ENCODE measurements at regions not wholly inside any gene's neighbourhood (a gene's known extent, or its start where the extent isn't known, plus 50 kb on each side); places are given as distances from the start of the nearest gene placed in this dataset.

- H3K36me3 ChIP-seq, result no peaks in the 10 kb centered on the region
- no peaks in the 10 kb centered on the region for H3K4me1 ChIP-seq
- no peak for DNase-seq
- intact Hi-C loops (cut with DNase I), result no loop called here
- H3K4me3 ChIP-seq, result no peak overlapping the region
- TF ChIP-seq POLR2A (IDR thresholded peaks at IDR 0.05) (no peak), CTCF (IDR thresholded peaks at IDR 0.05) (no peak)
- no peak overlapping the region for H3K27ac ChIP-seq
- H3K27me3 ChIP-seq, result no peaks in the 10 kb centered on the region
- WGBS (ENCODE audit: insufficient coverage, low coverage, low lambda C conversion rate, missing lambda C conversion rate), result 48% methylated on average over 2 of the region's 2 CpGs
- ATAC-seq, result no peak
- H3K9me3 ChIP-seq, result no peaks in the 10 kb centered on the region
Observed at GRCh38 chr12:91339106-91339505, 156.5 kb upstream of the DCN start.

GRCh38 chr12:91335699-91336098, 153.1 kb upstream of the DCN start:
- WGBS (ENCODE audit: insufficient coverage, low coverage, low lambda C conversion rate, missing lambda C conversion rate), result 75% methylated on average over 1 of the region's 1 CpG
- Histone ChIP-seq H3K4me3 (no peak overlapping the region), H3K27me3 (no peaks in the 10 kb centered on the region), H3K4me1 (no peaks in the 10 kb centered on the region), H3K27ac (no peak overlapping the region), H3K36me3 (no peaks in the 10 kb centered on the region), H3K9me3 (no peaks in the 10 kb centered on the region)
- ATAC-seq (no peak), DNase-seq (no peak)
- intact Hi-C loops (cut with DNase I), result no loop called here
- TF ChIP-seq CTCF (IDR thresholded peaks at IDR 0.05), result no peak
- TF ChIP-seq POLR2A (IDR thresholded peaks at IDR 0.05), result no peak

GRCh38 chr12:91333966-91334365, 151.3 kb upstream of the DCN start:
- no peaks in the 10 kb centered on the region for H3K27me3 ChIP-seq
- no peaks in the 10 kb centered on the region for H3K36me3 ChIP-seq
- intact Hi-C loops (cut with DNase I), result no loop called here
- no peaks in the 10 kb centered on the region for H3K9me3 ChIP-seq
- no peaks in the 10 kb centered on the region for H3K4me1 ChIP-seq
- TF ChIP-seq POLR2A (IDR thresholded peaks at IDR 0.05) (no peak), CTCF (IDR thresholded peaks at IDR 0.05) (no peak)
- H3K4me3 ChIP-seq, result no peak overlapping the region
- no peak overlapping the region for H3K27ac ChIP-seq
- DNase-seq (no peak), ATAC-seq (no peak)

- Histone ChIP-seq H3K4me3 (no peak overlapping the region), H3K4me1 (no peaks in the 10 kb centered on the region), H3K27ac (no peak overlapping the region), H3K9me3 (no peaks in the 10 kb centered on the region), H3K27me3 (no peaks in the 10 kb centered on the region), H3K36me3 (no peaks in the 10 kb centered on the region)
- ATAC-seq (no peak), DNase-seq (no peak)
- intact Hi-C loops (cut with DNase I), result no loop called here
- TF ChIP-seq CTCF (IDR thresholded peaks at IDR 0.05) (no peak), POLR2A (IDR thresholded peaks at IDR 0.05) (no peak)
- WGBS (ENCODE audit: insufficient coverage, low coverage, low lambda C conversion rate, missing lambda C conversion rate), result 100% methylated on average over 1 of the region's 1 CpG
Observed at GRCh38 chr12:91332302-91332701, 149.7 kb upstream of the DCN start.

- intact Hi-C loops (cut with DNase I), result no loop called here
- ATAC-seq, result no peak
- no peak for TF ChIP-seq CTCF (IDR thresholded peaks at IDR 0.05)
- no peak for TF ChIP-seq POLR2A (IDR thresholded peaks at IDR 0.05)
- Histone ChIP-seq H3K4me1 (no peaks in the 10 kb centered on the region), H3K9me3 (no peaks in the 10 kb centered on the region), H3K27ac (no peak overlapping the region), H3K36me3 (no peaks in the 10 kb centered on the region), H3K27me3 (no peaks in the 10 kb centered on the region), H3K4me3 (no peak overlapping the region)
- WGBS (ENCODE audit: insufficient coverage, low coverage, low lambda C conversion rate, missing lambda C conversion rate), result 50% methylated on average over 2 of the region's 2 CpGs
- DNase-seq, result no peak
Observed at GRCh38 chr12:91331371-91331770, 148.8 kb upstream of the DCN start.

Data from right lobe of liver (tissue), 6 donors.